ENCODE measurements at regions not wholly inside any gene's neighbourhood (a gene's known extent, or its start where the extent isn't known, plus 50 kb on each side); places are given as distances from the start of the nearest gene placed in this dataset.

- TF ChIP-seq KLF1 (tag; IDR thresholded peaks at IDR 0.05) (no peak), NR2F6 (CRISPR knock-in tag; IDR thresholded peaks at IDR 0.05) (no peak), CBX1 (IDR thresholded peaks at IDR 0.05; ENCODE audit: low read depth) (no peak), ZNF24 (IDR thresholded peaks at IDR 0.05) (0 out of 2 replicates have a peak, but pooled peaks have one; percentile 18), FOXJ3 (CRISPR knock-in tag; IDR thresholded peaks at IDR 0.05) (no peak), HDAC1 (IDR thresholded peaks at IDR 0.05) (no peak), PKNOX1 (IDR thresholded peaks at IDR 0.05) (no peak), PRDM10 (IDR thresholded peaks at IDR 0.05; ENCODE audit: partially characterized antibody) (peak; percentile 13), MIER1 (IDR thresholded peaks at IDR 0.05; ENCODE audit: low read depth) (no peak), PPARD (CRISPR knock-in tag; IDR thresholded peaks at IDR 0.05) (no peak), BACH1 (tag; IDR thresholded peaks at IDR 0.05) (no peak), NFYB (IDR thresholded peaks at IDR 0.05; ENCODE audit: extremely low read depth, insufficient read length) (no peak), NFXL1 (CRISPR knock-in tag; IDR thresholded peaks at IDR 0.05) (no peak), SP1 (CRISPR knock-in tag; IDR thresholded peaks at IDR 0.05) (no peak), EZH2 (IDR thresholded peaks at IDR 0.05; ENCODE audit: borderline replicate concordance, low read depth, low read length) (no peak), HMG20A (CRISPR knock-in tag; conservative IDR thresholded peaks at IDR 0.05) (no peak), ERF (CRISPR knock-in tag; IDR thresholded peaks at IDR 0.05) (no peak), TBL1XR1 (IDR thresholded peaks at IDR 0.05; ENCODE audit: low read length in 2 of 2) (no peak), AFF4 (CRISPR knock-in tag; IDR thresholded peaks at IDR 0.05) (no peak), RFX7 (CRISPR knock-in tag; IDR thresholded peaks at IDR 0.05) (no peak)
- TF ChIP-seq, protein P1, sequence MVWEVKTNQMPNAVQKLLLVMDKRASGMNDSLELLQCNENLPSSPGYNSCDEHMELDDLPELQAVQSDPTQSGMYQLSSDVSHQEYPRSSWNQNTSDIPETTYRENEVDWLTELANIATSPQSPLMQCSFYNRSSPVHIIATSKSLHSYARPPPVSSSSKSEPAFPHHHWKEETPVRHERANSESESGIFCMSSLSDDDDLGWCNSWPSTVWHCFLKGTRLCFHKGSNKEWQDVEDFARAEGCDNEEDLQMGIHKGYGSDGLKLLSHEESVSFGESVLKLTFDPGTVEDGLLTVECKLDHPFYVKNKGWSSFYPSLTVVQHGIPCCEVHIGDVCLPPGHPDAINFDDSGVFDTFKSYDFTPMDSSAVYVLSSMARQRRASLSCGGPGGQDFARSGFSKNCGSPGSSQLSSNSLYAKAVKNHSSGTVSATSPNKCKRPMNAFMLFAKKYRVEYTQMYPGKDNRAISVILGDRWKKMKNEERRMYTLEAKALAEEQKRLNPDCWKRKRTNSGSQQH (CRISPR knock-in tag; IDR thresholded peaks at IDR 0.05), result no peak
Observed at GRCh38 chr13:90084684-90085290, 1262.7 kb upstream of the MIR17HG start (continued).

All from K562 (cell line).